C1 segment of cervical spinal cord (tissue), 14 donors: ENCODE measurements at regions not wholly inside any gene's neighbourhood (a gene's known extent, or its start where the extent isn't known, plus 50 kb on each side); places are given as distances from the start of the nearest gene placed in this dataset.

Experiments
- DNase-seq, 14 donors: peaks; one replicate each; lab custom pipeline; 2025; lab: John Stamatoyannopoulos, UW

GRCh38 chr3:176431991-176432390 lies 765.3 kb downstream of the TBL1XR1 start:
- DNase-seq = no peak

- DNase-seq = no peak
These were observed 766.3 kb downstream of the TBL1XR1 start for GRCh38 chr3:176431038-176431418.

DNA sequence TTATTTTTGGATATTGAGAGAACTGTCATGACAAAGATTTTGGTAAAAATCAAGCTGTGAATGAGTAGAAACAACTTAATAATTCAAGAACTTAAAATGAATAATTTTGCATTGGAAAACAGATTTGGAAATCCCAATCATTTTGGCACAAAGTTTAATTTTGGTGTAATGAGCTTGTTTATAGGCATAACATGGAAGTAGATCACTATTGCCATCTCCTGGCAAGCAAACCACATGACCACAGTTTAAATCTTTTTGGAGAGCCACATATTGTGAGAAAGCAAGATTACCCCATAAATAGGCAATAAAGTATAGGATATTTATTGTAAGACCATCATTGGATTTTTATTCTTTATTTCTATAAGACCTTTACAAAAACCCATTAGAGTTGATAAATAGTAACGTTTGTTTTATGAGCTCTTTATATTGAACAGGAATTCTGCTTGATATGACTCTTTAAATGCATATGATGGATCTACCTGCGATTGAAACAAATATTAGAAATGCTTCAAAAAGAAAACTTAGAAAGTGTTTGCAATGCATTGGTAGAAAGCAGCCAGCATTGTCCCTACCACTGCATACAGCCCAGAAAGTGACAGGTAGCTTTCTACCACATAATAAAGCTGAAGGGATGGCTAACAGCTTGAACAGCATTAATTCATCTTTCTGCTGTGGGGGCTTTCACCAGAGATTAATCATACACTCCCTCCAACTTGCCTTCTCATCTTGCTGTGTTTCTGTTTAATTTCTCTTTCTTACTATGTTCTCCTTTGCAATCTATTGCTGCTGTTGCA lies 766.8 kb downstream of the TBL1XR1 start:
- DNase-seq = peak in 1 of 14 donors; percentile 6

- DNase-seq = no peak
These were observed 768.7 kb downstream of the TBL1XR1 start for GRCh38 chr3:176428552-176428951.

- no peak for DNase-seq
These were observed 770.9 kb downstream of the TBL1XR1 start for GRCh38 chr3:176426371-176426770.

DNA sequence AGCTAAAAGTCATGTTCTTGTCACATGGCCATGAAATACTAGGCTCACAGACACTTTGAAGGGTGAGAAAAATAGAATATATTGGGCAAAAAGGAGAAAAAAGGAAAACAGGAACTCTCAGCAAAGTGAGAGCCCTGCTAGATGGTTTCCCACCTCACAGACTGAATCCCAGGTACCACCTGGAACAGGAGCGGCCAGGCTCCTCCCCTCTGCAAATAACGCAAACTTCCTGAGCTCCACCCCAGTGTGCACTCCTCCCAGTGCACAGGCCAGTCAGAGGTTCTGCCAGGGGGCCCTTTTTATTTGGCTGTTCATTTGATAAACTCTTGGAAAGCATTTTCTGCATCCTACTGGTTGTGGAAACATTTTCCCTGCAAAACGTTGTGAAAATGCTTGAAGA lies 780.4 kb downstream of the TBL1XR1 start:
- no peak for DNase-seq

DNA sequence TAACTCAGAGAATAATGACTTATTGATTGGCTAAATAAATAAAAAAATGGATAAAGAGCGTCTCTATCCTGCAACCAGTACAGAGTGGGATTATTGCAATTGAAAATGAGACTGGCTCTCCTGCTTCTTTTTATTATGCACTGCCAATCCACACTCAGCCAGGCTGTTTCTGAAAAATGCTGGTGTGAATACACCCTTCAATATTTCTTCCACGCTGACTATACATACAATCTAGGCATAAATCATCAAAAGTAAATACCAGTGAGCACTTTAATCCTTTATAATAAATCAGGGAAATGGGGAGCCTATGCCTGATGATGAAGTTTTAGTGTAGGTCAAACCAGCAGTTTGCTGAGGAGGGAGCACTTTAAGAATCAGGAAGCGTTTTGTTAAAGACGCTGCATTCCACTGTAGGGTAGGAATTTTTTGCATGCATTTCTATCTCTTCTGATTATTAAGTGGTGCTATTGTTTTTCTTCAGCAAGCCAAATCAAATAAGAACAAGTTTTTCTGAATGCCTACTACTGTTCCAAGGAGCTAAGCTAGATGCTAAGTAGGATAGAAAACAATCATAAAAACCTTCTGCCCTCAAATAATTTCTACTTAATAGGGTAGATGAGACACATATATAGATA lies 781.5 kb downstream of the TBL1XR1 start:
- DNase-seq = no peak

DNA sequence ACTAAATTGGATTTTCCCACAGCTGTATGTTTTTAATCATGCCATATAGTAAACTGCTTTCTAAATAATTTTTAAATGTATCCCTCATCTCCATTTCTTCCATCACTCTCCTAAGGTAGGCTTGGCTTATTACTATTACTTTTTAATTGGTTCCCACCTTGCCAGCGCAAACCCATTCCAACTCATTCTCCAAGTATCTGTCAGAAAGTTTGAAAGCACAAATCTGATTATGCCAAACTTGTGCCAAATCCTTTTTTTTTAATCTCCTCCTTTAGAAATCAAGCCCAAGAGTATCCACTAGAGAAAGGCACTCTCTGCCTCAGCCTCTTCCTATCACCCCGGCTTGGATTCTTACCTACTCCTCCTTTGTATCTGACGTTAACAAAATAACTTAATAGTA lies 784.5 kb downstream of the TBL1XR1 start:
- no peak for DNase-seq

DNA sequence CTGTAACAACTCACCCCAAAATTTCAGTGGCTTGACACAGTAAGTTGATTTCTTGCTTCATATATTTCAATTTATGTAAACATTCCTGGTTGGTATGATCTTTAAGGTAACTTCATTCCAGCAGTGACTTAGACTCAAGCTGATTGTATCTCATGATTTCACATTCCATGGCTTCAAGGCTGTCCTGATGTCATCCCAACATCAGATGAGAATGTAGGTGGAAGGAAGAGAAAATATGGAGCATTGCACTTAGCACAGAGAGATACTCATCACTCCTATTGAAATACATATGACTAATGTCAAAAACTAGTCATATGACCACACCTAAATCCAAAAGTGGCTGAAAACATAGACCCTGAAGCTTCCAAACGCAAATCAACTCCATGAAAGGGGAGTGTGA lies 793.8 kb downstream of the TBL1XR1 start:
- no peak for DNase-seq

DNA sequence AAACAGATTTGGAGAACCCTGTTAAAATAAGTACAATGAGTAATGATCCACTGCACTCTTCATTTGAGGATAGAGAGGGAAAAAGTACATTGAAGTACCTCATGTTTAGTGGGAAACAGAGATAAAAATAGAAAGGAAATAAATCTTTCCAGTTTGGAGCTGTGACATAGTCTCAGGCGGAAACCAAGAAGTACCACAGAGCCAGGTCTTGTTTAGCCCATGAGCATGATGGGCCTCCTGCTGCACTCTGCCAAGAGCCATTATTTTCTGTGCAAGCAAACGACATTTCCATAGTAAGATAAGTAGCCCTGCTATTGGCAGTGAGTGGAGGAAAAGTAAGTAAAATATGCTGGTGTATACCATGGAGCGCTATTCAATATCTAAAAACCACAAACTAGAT lies 796.1 kb downstream of the TBL1XR1 start:
- DNase-seq = no peak

GRCh38 chr3:176399193-176399592 lies 798.1 kb downstream of the TBL1XR1 start:
- no peak for DNase-seq

DNA sequence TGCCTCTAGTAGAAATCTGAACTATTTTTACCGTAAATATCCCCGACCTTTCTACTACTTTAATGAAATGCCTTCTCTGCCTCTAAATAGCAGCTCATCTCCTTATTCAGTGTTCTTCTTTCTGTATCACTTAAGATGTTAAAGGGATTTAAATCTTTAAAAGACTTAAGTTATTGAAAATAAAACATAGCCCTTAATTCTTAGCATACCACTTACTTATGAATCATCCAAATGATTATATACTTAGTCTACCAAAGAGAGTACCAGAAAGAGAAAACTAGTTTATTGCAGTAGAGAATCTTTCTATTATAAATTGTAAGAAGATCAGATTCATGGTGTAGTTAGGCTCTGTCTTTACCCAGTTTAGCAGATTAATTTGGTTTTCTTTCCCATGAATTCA lies 802.0 kb downstream of the TBL1XR1 start:
- DNase-seq = no peak

GRCh38 chr3:176378789-176379188 lies 818.5 kb downstream of the TBL1XR1 start:
- DNase-seq = no peak

- no peak for DNase-seq
These were observed 820.8 kb downstream of the TBL1XR1 start for GRCh38 chr3:176376531-176376930.

DNA sequence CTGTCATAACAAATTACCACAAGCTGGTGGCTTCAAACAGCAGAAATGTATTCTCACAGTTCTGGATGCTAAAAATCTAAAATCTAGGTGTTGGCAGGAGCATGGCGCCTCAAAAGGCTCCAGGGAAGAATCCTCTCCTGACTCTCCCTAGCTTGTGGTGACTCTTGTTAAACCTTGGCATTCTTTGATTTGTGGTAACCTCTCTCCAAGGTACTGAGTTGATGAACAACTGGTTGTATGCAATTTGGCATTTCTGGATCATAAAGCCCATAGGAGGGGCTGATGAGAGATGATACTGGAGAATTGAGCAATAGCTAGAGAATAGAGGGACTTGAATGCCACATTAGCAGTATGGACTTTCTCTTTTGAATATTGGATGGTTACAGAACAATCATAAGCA lies 821.8 kb downstream of the TBL1XR1 start:
- no peak for DNase-seq

DNA sequence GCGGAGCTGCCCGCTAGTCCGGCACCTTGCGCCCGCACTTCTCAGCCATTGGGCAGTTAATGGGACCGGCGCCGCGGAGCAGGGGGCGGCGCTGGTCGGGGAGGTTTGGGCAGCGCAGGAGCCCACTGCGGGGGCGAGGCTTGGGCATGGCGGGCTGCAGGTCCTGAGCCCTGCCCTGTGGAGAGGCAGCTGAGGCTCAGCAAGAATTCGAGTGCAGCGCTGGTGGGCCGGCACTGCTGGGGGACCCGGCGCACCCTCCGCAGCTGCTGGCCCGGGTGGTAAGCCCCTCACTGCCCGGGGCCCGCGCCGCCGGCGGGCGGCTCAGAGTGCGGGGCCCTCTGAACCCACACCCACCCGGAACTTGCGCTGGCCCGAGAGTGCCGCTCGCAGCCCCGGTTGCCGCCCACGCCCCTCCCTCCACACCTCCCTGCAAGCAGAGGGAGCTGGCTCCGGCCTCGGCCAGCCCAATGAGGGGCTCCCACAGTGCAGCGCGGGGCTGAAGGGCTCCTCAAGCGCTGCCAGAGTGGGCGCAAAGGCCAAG lies 835.0 kb downstream of the TBL1XR1 start:
- DNase-seq = no peak

GRCh38 chr3:176359211-176359610 lies 838.1 kb downstream of the TBL1XR1 start:
- DNase-seq = no peak

- no peak for DNase-seq
These were observed 839.4 kb downstream of the TBL1XR1 start for GRCh38 chr3:176357891-176358290.

GRCh38 chr3:176354843-176355242 lies 842.4 kb downstream of the TBL1XR1 start:
- no peak for DNase-seq

GRCh38 chr3:176352716-176353334 lies 844.5 kb downstream of the TBL1XR1 start:
- no peak for DNase-seq

GRCh38 chr3:176351408-176351807 lies 845.9 kb downstream of the TBL1XR1 start:
- DNase-seq = no peak

DNA sequence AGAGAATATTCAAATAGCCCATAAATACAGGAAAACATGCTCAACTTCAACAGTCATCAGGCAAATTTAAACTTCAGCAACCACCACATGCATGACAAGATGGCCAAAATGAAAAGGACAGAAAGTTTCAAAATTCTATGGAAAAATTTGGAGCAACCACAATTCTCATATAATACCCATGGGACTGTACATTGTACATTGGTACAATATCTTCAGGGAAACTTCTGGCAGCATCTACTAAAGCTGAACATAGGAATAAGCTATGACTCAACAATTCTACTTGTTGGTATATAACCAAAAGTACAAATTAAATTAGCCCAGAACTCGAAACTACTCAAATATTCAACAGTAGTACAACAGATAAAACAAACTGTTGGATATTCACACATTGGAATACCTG lies 847.6 kb downstream of the TBL1XR1 start:
- no peak for DNase-seq
